ENCODE measurements at regions not wholly inside any gene's neighbourhood (a gene's known extent, or its start where the extent isn't known, plus 50 kb on each side); places are given as distances from the start of the nearest gene placed in this dataset.
A peak's percentile ranks its signal among the peaks of the same experiment; 100 is the strongest.

- Mint-ChIP-seq H3K27ac (ENCODE audit: unreplicated experiment) (peak overlapping the region; percentile 12), H3K36me3 (ENCODE audit: insufficient read depth, unreplicated experiment) (no peaks in the 10 kb centered on the region), H3K4me3 (ENCODE audit: low read depth, unreplicated experiment) (no peak overlapping the region), H3K4me1 (ENCODE audit: low read depth, unreplicated experiment) (peaks cover 20% of the 10 kb centered on the region), H3K9me3 (ENCODE audit: low read depth, unreplicated experiment) (no peaks in the 10 kb centered on the region), H3K27me3 (ENCODE audit: unreplicated experiment) (no peaks in the 10 kb centered on the region)
- intact Hi-C loops (cut with micrococcal nuclease; ENCODE audit: unreplicated experiment): no loop called here
- CTCF ChIA-PET: no interaction called here
- no TSS peak for BruUV-seq (replicated peaks)
- DNase-seq: no peak
- no peak for TF ChIP-seq CTCF (IDR thresholded peaks at IDR 0.05; ENCODE audit: unreplicated experiment)
Measured at GRCh38 chr10:53023411-53023810, 250.8 kb upstream of the MBL2 start.

DNA sequence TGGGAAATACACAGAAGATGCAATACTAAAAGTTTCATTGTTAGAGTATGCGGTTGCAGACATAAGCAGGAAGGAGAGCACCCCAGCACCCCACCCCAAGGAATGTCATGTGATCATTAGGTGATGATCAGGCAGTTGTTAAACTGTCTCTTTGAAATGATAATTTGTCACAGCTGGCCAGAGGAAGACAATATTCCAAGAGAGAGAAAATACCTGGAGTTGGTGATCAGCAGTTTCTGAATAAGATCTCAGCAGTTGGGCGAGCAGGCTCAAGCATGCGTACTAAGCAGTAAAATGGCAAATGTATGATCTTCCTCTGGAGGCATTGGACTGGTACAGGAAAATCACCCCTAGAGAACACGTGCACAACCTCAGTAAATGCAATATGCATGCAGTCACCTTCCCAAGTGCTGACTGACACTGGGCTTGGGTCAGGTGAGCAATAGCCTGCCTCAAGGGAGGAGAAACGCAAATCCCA lies 250.1 kb upstream of the MBL2 start:
- CTCF ChIA-PET: no interaction called here
- H3K27ac Mint-ChIP-seq (ENCODE audit: unreplicated experiment): no peak overlapping the region
- H3K36me3 Mint-ChIP-seq (ENCODE audit: insufficient read depth, unreplicated experiment): no peaks in the 10 kb centered on the region
- intact Hi-C loops (cut with micrococcal nuclease; ENCODE audit: unreplicated experiment): no loop called here
- peaks cover 20% of the 10 kb centered on the region for H3K4me1 Mint-ChIP-seq (ENCODE audit: low read depth, unreplicated experiment)
- no peak for DNase-seq
- H3K27me3 Mint-ChIP-seq (ENCODE audit: unreplicated experiment): no peaks in the 10 kb centered on the region
- no peak overlapping the region for H3K4me3 Mint-ChIP-seq (ENCODE audit: low read depth, unreplicated experiment)
- no peak for TF ChIP-seq CTCF (IDR thresholded peaks at IDR 0.05; ENCODE audit: unreplicated experiment)
- no peaks in the 10 kb centered on the region for H3K9me3 Mint-ChIP-seq (ENCODE audit: low read depth, unreplicated experiment)
- no TSS peak for BruUV-seq (replicated peaks)

- intact Hi-C loops (cut with micrococcal nuclease; ENCODE audit: unreplicated experiment): no loop called here
- H3K4me1 Mint-ChIP-seq (ENCODE audit: low read depth, unreplicated experiment): no peaks in the 10 kb centered on the region
- H3K4me3 Mint-ChIP-seq (ENCODE audit: low read depth, unreplicated experiment): no peak overlapping the region
- no peak for DNase-seq
- no peaks in the 10 kb centered on the region for H3K36me3 Mint-ChIP-seq (ENCODE audit: insufficient read depth, unreplicated experiment)
- no peaks in the 10 kb centered on the region for H3K9me3 Mint-ChIP-seq (ENCODE audit: low read depth, unreplicated experiment)
- CTCF ChIA-PET: no interaction called here
- no peak for TF ChIP-seq CTCF (IDR thresholded peaks at IDR 0.05; ENCODE audit: unreplicated experiment)
- H3K27ac Mint-ChIP-seq (ENCODE audit: unreplicated experiment): no peak overlapping the region
- no peaks in the 10 kb centered on the region for H3K27me3 Mint-ChIP-seq (ENCODE audit: unreplicated experiment)
- no TSS peak for BruUV-seq (replicated peaks)
Measured at GRCh38 chr10:53013201-53013810, 240.7 kb upstream of the MBL2 start.

GRCh38 chr10:53009961-53010907 lies 237.7 kb upstream of the MBL2 start:
- TF ChIP-seq CTCF (IDR thresholded peaks at IDR 0.05; ENCODE audit: unreplicated experiment): no peak
- H3K27ac Mint-ChIP-seq (ENCODE audit: unreplicated experiment): no peak overlapping the region
- no peak overlapping the region for H3K4me3 Mint-ChIP-seq (ENCODE audit: low read depth, unreplicated experiment)
- no peaks in the 10 kb centered on the region for H3K36me3 Mint-ChIP-seq (ENCODE audit: insufficient read depth, unreplicated experiment)
- no TSS peak for BruUV-seq (replicated peaks)
- intact Hi-C loops (cut with micrococcal nuclease; ENCODE audit: unreplicated experiment): no loop called here
- no peak for DNase-seq
- no peaks in the 10 kb centered on the region for H3K4me1 Mint-ChIP-seq (ENCODE audit: low read depth, unreplicated experiment)
- H3K9me3 Mint-ChIP-seq (ENCODE audit: low read depth, unreplicated experiment): no peaks in the 10 kb centered on the region
- no peaks in the 10 kb centered on the region for H3K27me3 Mint-ChIP-seq (ENCODE audit: unreplicated experiment)
- CTCF ChIA-PET: no interaction called here

Data from Calu3 (cell line).